ENCODE measurements at regions not wholly inside any gene's neighbourhood (a gene's known extent, or its start where the extent isn't known, plus 50 kb on each side); places are given as distances from the start of the nearest gene placed in this dataset.

DNA sequence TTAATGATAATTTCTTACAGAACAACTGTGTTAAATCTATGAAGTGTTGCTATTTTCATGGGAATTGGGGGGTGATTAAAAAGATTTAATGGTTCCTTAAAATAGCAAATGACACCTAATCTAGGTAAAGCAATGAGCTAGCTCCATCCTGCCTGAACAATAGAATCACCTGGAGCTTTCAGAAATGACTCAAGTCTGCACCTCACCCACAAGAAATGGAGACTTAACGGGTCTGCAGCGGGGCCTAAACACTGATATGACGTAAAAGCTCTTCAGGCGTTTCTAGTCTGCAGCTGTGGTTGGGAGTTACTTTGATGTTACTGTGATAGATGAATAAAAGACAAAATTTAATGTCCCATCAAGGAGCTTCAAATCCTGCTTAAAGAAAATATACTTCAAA lies 328.2 kb downstream of the RND3 start:
- no peak for TF ChIP-seq EZH2 (IDR thresholded peaks at IDR 0.05; ENCODE audit: low read length, missing control alignments)
- TF ChIP-seq, protein P1, sequence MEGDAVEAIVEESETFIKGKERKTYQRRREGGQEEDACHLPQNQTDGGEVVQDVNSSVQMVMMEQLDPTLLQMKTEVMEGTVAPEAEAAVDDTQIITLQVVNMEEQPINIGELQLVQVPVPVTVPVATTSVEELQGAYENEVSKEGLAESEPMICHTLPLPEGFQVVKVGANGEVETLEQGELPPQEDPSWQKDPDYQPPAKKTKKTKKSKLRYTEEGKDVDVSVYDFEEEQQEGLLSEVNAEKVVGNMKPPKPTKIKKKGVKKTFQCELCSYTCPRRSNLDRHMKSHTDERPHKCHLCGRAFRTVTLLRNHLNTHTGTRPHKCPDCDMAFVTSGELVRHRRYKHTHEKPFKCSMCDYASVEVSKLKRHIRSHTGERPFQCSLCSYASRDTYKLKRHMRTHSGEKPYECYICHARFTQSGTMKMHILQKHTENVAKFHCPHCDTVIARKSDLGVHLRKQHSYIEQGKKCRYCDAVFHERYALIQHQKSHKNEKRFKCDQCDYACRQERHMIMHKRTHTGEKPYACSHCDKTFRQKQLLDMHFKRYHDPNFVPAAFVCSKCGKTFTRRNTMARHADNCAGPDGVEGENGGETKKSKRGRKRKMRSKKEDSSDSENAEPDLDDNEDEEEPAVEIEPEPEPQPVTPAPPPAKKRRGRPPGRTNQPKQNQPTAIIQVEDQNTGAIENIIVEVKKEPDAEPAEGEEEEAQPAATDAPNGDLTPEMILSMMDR (conservative IDR thresholded peaks at IDR 0.05 in 1 of 2, IDR thresholded peaks at IDR 0.05 in 1 of 2; ENCODE audit: low read depth in 1 of 2, low read length in 2 of 2) = no peak

Measured in fibroblast of lung (primary cell).